ENCODE measurements at regions not wholly inside any gene's neighbourhood (a gene's known extent, or its start where the extent isn't known, plus 50 kb on each side); places are given as distances from the start of the nearest gene placed in this dataset.
A peak's percentile ranks its signal among the peaks of the same experiment; 100 is the strongest.

GRCh38 chr1:67560580-67561255 is 124.3 kb upstream of the GADD45A start:
- peaks cover 3% of the 10 kb centered on the region for H3K9me3 Mint-ChIP-seq
- no peak overlapping the region for H3K27ac Mint-ChIP-seq
- ATAC-seq (ENCODE audit: low read depth) (no peak), DNase-seq (ENCODE audit: low spot score in 2 of 2) (no peak)
- peaks cover 5% of the 10 kb centered on the region for H3K36me3 Mint-ChIP-seq
- peaks cover 11% of the 10 kb centered on the region for H3K27me3 Mint-ChIP-seq
- H3K4me3 Mint-ChIP-seq, result no peak overlapping the region
- H3K4me1 Mint-ChIP-seq, result no peaks in the 10 kb centered on the region

GRCh38 chr1:67561704-67562113 is 123.3 kb upstream of the GADD45A start:
- Mint-ChIP-seq H3K36me3 (peaks cover 5% of the 10 kb centered on the region), H3K27ac (no peak overlapping the region), H3K4me1 (no peaks in the 10 kb centered on the region), H3K4me3 (no peak overlapping the region), H3K9me3 (peaks cover 3% of the 10 kb centered on the region), H3K27me3 (peaks cover 8% of the 10 kb centered on the region)
- DNase-seq (ENCODE audit: low spot score in 2 of 2), result peak; percentile 60 to 76
- ATAC-seq (ENCODE audit: low read depth), result peak; percentile 83

GRCh38 chr1:67563684-67564083 is 121.3 kb upstream of the GADD45A start:
- Mint-ChIP-seq H3K27me3 (peaks cover 4% of the 10 kb centered on the region), H3K4me1 (no peaks in the 10 kb centered on the region), H3K36me3 (peaks cover 5% of the 10 kb centered on the region), H3K9me3 (peaks cover 3% of the 10 kb centered on the region), H3K4me3 (no peak overlapping the region), H3K27ac (no peak overlapping the region)
- no peak for ATAC-seq (ENCODE audit: low read depth)
- no peak for DNase-seq (ENCODE audit: low spot score in 2 of 2)

- Mint-ChIP-seq H3K9me3 (peaks cover 3% of the 10 kb centered on the region), H3K27ac (no peak overlapping the region), H3K4me1 (no peaks in the 10 kb centered on the region), H3K36me3 (peaks cover 5% of the 10 kb centered on the region), H3K4me3 (no peak overlapping the region), H3K27me3 (peaks cover 4% of the 10 kb centered on the region)
- ATAC-seq (ENCODE audit: low read depth), result no peak
- no peak for DNase-seq (ENCODE audit: low spot score in 2 of 2)
Observed at GRCh38 chr1:67564193-67564592, 120.8 kb upstream of the GADD45A start.

- no peak overlapping the region for H3K4me3 Mint-ChIP-seq
- H3K36me3 Mint-ChIP-seq, result peaks cover 5% of the 10 kb centered on the region
- no peak for ATAC-seq (ENCODE audit: low read depth)
- no peak for DNase-seq (ENCODE audit: low spot score in 2 of 2)
- peaks cover 3% of the 10 kb centered on the region for H3K9me3 Mint-ChIP-seq
- H3K27ac Mint-ChIP-seq, result no peak overlapping the region
- no peaks in the 10 kb centered on the region for H3K4me1 Mint-ChIP-seq
- peaks cover 2% of the 10 kb centered on the region for H3K27me3 Mint-ChIP-seq
Observed at GRCh38 chr1:67566803-67567377, 118.1 kb upstream of the GADD45A start.

GRCh38 chr1:67570486-67571143 is 114.4 kb upstream of the GADD45A start:
- DNase-seq (ENCODE audit: low spot score in 2 of 2) (no peak), ATAC-seq (ENCODE audit: low read depth) (no peak)
- Mint-ChIP-seq H3K36me3 (no peaks in the 10 kb centered on the region), H3K4me3 (no peak overlapping the region), H3K9me3 (no peaks in the 10 kb centered on the region), H3K27me3 (peaks cover 1% of the 10 kb centered on the region), H3K4me1 (no peaks in the 10 kb centered on the region), H3K27ac (no peak overlapping the region)

GRCh38 chr1:67571406-67571805 is 113.6 kb upstream of the GADD45A start:
- Mint-ChIP-seq H3K36me3 (no peaks in the 10 kb centered on the region), H3K4me1 (no peaks in the 10 kb centered on the region), H3K4me3 (no peak overlapping the region), H3K9me3 (no peaks in the 10 kb centered on the region), H3K27ac (no peak overlapping the region), H3K27me3 (peaks cover 4% of the 10 kb centered on the region)
- no peak for DNase-seq (ENCODE audit: low spot score in 2 of 2)
- no peak for ATAC-seq (ENCODE audit: low read depth)

- no peaks in the 10 kb centered on the region for H3K9me3 Mint-ChIP-seq
- no peak overlapping the region for H3K4me3 Mint-ChIP-seq
- H3K4me1 Mint-ChIP-seq, result no peaks in the 10 kb centered on the region
- DNase-seq (ENCODE audit: low spot score in 2 of 2) (no peak), ATAC-seq (ENCODE audit: low read depth) (no peak)
- H3K27ac Mint-ChIP-seq, result no peak overlapping the region
- H3K27me3 Mint-ChIP-seq, result peaks cover 4% of the 10 kb centered on the region
- no peaks in the 10 kb centered on the region for H3K36me3 Mint-ChIP-seq
Observed at GRCh38 chr1:67571901-67572593, 113.0 kb upstream of the GADD45A start.

- H3K4me3 Mint-ChIP-seq, result no peak overlapping the region
- no peaks in the 10 kb centered on the region for H3K36me3 Mint-ChIP-seq
- no peaks in the 10 kb centered on the region for H3K9me3 Mint-ChIP-seq
- no peak for ATAC-seq (ENCODE audit: low read depth)
- DNase-seq (ENCODE audit: low spot score in 2 of 2), result no peak
- no peak overlapping the region for H3K27ac Mint-ChIP-seq
- no peaks in the 10 kb centered on the region for H3K4me1 Mint-ChIP-seq
- peaks cover 4% of the 10 kb centered on the region for H3K27me3 Mint-ChIP-seq
Observed at GRCh38 chr1:67572594-67573221, 112.3 kb upstream of the GADD45A start.

- Mint-ChIP-seq H3K36me3 (no peaks in the 10 kb centered on the region), H3K4me3 (no peak overlapping the region), H3K9me3 (no peaks in the 10 kb centered on the region), H3K27me3 (peaks cover 4% of the 10 kb centered on the region), H3K27ac (no peak overlapping the region), H3K4me1 (no peaks in the 10 kb centered on the region)
- no peak for DNase-seq (ENCODE audit: low spot score in 2 of 2)
- no peak for ATAC-seq (ENCODE audit: low read depth)
Observed at GRCh38 chr1:67573311-67573872, 111.6 kb upstream of the GADD45A start.

GRCh38 chr1:67574221-67574620 is 110.8 kb upstream of the GADD45A start:
- DNase-seq (ENCODE audit: low spot score in 2 of 2), result no peak
- H3K27me3 Mint-ChIP-seq, result peaks cover 4% of the 10 kb centered on the region
- H3K27ac Mint-ChIP-seq, result no peak overlapping the region
- H3K4me1 Mint-ChIP-seq, result no peaks in the 10 kb centered on the region
- H3K36me3 Mint-ChIP-seq, result no peaks in the 10 kb centered on the region
- no peak for ATAC-seq (ENCODE audit: low read depth)
- H3K4me3 Mint-ChIP-seq, result no peak overlapping the region
- H3K9me3 Mint-ChIP-seq, result no peaks in the 10 kb centered on the region

GRCh38 chr1:67575861-67576260 is 109.1 kb upstream of the GADD45A start:
- Mint-ChIP-seq H3K4me1 (no peaks in the 10 kb centered on the region), H3K4me3 (no peak overlapping the region), H3K27me3 (peaks cover 4% of the 10 kb centered on the region), H3K27ac (no peak overlapping the region), H3K9me3 (no peaks in the 10 kb centered on the region), H3K36me3 (no peaks in the 10 kb centered on the region)
- ATAC-seq (ENCODE audit: low read depth), result no peak
- DNase-seq (ENCODE audit: low spot score in 2 of 2), result no peak

- no peak for ATAC-seq (ENCODE audit: low read depth)
- Mint-ChIP-seq H3K27me3 (peaks cover 6% of the 10 kb centered on the region), H3K27ac (no peak overlapping the region), H3K9me3 (no peaks in the 10 kb centered on the region), H3K36me3 (no peaks in the 10 kb centered on the region), H3K4me1 (no peaks in the 10 kb centered on the region), H3K4me3 (no peak overlapping the region)
- no peak for DNase-seq (ENCODE audit: low spot score in 2 of 2)
Observed at GRCh38 chr1:67576474-67576873, 108.5 kb upstream of the GADD45A start.

GRCh38 chr1:67577646-67578045 is 107.4 kb upstream of the GADD45A start:
- Mint-ChIP-seq H3K36me3 (no peaks in the 10 kb centered on the region), H3K4me3 (no peak overlapping the region), H3K9me3 (no peaks in the 10 kb centered on the region), H3K4me1 (no peaks in the 10 kb centered on the region), H3K27ac (no peak overlapping the region), H3K27me3 (peaks cover 7% of the 10 kb centered on the region)
- ATAC-seq (ENCODE audit: low read depth) (no peak), DNase-seq (ENCODE audit: low spot score in 2 of 2) (no peak)

Measured in memory B cell (primary cell).